Astrocyte of the hippocampus (primary cell): ENCODE measurements at regions not wholly inside any gene's neighbourhood (a gene's known extent, or its start where the extent isn't known, plus 50 kb on each side); places are given as distances from the start of the nearest gene placed in this dataset.
"Not testable (repeated sequence)": the region's sequence is repeated elsewhere in the genome, so short reads cannot be mapped to it uniquely, and the experiment has no call there.

Experiments used
- DNase-seq: peaks from one replicate; pipeline ENCODE4 v3.0.0; 2011; ENCODE audit warnings: low read depth, low spot score

DNA sequence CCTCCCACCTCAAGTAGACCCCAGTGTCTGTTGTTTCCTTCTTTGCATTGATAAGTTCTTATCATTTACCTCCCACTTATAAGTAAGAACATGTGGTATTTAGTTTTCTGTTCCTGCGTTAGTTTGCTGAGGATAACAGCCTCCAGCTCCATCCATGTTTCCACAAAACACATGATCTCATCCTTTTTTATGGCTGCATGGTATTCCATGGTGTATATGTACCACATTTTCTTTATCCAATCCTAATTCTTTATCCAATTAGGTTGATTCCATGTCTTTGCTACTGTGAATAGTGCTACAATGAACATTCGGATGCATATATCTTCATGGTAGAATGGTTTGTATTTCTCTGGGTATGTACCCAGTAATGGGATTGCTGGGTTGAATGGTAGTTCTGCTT, 102.5 kb upstream of the UGP2 start:
- not testable (repeated sequence) for DNase-seq

DNA sequence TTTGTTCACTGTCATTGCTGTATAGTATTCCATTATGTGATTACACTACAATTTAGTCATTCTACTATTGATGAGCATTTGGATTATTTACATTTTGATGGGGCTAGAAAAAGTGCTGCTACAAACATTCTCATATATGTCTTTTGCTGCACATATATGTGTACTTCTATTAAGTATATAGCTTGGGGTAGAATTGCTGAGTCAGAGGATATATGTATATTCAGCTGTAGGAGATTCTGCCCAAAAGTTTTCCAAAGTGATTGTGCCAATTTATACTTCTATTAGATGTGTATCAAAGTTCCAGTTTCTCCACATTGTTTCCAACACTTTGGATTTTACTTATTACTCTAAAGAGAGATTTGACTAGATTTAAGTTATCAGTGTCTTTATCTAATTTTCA, 101.7 kb upstream of the UGP2 start:
- no peak for DNase-seq

DNA sequence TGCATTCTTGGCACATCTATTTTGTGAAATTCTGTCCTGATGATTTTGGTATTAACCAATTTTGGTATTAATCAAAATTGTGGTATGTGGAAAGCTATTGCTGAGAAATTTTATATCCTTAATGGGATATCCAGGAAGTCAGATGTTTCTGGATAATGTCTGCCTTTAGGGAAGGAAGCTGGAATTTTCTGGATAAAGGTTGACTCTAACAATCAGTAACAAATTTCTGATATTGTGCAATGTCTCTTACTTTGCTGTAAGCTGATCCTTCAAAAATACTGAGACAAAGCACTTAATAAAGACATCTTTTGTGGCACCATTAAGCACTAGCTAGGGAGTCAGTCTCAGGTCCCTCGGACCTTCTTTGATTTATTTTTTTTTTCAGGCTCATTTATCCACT, 100.8 kb upstream of the UGP2 start:
- no peak for DNase-seq

DNA sequence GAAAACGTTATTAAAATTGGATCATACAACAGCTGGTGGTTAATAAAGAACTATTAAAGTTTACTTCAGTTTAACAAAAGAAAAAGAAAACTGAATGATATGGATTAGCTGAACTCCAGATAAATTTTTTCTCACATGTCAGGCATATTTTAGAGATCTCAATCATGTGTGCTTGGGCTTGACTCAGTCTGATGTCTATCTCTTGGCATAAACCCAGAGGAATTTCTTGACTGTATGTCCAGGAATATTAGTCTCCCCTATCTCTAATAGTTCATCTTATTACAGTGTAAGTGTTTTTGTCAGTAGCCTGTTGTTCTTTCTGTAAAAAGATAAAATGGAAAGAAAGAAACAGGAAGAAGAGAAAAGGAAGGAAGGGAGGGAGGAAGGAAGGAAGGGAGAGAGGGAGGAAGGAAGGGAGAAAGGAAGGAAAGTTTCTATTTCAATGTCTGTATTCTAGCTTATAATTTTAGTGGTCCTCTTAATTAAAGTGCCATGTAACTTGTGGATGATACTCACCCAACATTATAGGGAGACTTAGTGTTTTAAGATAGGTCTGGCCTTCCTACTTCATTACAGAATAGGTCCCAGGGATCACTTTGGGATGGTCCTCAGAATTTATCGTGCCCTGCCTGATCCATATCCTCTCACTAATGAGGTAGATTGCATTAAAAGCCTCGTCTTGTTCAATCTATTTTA, 99.7 kb upstream of the UGP2 start:
- DNase-seq = no peak

DNA sequence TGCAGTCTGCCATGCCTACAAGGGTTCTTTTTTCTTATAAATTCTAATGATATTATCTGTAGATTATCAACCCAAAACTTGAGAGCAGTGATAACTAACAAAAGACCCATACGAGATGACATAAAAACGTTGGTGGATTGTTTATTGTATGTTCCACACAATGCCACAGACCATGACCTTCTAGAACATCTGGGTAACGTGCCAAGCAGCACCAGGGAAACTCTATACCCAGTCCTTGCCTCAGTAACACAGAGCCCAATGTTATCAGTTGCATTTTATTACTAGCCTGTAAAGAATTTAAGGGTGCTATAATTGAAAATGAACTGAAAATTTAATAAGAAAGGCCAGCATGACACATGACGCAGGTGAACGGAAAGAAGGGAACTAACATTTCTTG, 99.1 kb upstream of the UGP2 start:
- no peak for DNase-seq

DNA sequence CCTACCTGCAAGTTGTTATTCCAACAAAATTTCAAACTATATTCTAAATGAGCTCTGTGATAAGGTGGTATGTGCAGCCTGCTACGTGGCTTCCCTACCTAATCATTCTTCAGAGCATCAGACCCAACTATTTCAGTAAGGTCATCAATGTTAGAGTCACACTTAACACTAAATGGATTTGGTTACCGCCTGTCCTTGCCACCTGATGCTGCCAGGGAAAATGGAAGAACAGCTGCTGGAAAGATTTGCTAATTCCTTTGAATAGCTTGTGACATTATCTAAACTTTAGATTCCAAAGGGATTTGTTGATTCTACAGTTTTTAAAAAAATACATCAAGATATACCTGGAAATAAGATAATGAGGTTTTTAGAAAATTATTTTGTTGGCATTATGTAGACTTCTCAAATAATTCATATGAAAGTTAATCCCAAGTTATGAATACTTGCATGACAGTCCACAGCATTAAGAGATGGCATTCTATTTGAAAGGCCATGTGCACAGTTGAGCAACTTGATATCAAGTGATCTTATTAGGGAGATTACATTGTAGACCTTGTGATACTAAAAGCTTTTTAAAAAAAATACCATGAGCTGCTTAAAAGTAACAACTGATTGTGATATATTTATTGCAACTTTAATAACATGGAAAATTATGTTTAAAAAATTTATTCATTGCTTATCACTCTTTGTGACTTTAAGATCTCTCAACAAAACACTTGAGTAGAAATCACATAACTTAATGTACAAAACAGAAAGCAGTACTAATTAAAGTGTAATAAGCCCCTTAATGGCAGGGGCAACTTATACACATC, 98.3 kb upstream of the UGP2 start:
- DNase-seq = no peak

DNA sequence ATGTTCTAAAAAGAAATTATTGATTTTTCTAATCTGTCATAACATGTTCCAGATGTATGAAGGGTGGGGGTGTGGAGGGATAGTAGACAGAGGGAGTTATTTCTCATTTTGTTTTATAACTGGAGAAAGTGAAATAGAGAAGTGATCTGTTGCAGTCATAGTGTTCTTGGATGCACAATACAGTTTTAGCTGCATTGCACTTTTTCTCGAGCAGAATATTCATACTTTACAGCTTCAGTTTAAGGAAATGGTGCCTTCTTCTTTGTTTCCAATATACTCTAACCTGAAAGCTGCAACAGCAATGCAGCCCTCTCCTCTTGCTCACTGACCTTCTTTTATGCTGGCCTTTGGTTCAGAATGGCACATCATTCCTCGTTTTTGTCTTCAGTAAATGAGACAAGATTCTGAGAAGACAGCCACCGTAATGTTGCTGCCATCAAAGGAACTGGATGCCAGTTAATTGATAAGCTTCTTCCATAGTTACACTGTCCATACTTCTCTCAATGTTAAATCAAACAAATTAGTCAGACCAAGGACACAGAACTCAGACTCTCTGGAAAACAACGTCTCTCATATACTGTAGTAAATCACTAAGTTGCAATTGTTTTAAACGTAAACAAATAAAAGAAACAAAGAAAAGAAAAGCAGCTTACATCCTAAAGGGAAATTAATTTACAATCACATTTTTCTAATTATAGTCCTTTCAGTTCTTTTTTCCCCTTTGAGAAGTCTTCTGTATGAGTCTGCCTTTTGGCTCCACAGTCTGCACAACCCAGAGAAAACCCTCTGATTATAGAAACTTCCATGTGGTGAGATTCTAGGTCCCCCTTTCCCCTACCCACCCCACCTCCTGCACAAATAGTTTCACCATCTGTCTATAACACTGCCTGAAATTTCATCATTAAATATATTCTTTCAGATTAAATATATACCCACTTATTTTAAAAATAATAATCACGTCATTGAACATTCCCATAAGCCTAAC, 97.4 kb upstream of the UGP2 start:
- DNase-seq = no peak

DNA sequence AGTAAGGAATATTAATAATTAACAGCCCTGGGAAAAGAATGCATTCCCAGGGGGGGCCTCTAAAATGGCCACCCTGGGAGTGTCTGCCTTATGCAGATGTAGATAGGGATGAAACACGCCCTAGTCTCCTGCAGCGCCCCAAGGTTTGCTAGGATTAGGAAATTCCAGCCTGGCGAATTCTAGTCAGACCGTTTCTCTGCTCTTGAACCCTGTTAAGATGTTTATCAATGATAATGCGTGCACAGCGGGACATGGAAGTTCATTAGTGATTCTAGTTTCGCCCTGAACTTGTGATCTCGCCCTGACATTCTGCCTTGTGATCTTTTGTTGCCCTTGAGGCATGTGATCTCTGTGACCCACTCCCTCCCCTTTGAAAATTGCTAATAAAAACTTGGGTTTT, 95.1 kb upstream of the UGP2 start:
- not testable (repeated sequence) for DNase-seq

DNA sequence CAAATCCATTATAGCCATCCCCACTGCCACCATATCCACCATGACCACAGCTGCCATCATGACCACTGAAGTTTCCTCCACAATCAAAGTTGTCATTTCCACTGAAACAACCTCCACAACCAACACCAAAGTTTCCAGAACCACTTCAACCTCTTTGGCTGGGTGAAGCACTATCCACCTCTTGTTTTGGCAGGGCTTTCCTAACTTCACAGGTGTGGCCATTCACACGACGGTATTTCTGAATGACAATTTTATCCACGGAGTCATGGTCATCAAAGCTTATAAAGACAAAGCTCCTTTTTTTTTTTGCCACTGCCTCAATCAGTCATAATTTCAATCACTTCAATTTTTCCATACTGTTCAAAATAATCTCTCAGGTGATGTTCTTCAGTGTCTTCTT, 89.8 kb upstream of the UGP2 start:
- no peak for DNase-seq

DNA sequence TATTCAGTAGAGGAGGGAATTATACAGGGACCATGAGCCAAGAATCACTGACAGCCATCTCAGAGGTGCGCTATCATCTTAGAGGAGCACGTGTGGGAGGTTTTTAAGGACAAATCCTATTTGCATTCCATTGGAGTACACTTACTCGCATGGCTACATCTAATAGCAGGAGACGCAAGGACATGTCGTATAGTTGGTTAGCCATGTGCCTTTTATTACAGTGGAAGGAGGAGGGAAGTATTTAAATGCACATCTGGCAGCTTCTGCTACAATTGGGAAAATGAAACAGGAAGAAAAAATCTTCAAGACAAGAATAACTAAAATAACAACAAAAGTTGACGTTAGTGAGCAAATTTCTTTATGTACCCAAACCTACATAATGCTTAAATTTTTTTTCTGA, 86.5 kb upstream of the UGP2 start:
- no peak for DNase-seq

DNA sequence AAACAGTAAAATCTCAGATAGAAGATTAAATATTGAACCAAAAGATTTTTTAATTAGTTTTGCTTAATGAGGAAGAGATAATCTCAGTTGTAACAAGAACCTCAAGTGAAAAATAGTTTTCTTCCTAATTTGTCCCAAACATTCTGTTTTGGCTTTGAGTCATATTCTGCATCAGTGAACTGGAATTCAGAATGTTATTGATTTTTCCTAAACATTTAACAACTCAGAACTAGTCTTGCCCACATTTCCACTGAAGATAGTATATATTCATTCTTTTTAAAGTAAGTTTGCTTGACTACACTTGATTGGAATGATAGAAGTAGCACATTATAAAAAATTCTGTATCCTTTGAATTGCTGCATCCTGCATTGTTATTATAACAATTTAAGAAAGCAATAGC, 85.7 kb upstream of the UGP2 start:
- peak; percentile 48 for DNase-seq

DNA sequence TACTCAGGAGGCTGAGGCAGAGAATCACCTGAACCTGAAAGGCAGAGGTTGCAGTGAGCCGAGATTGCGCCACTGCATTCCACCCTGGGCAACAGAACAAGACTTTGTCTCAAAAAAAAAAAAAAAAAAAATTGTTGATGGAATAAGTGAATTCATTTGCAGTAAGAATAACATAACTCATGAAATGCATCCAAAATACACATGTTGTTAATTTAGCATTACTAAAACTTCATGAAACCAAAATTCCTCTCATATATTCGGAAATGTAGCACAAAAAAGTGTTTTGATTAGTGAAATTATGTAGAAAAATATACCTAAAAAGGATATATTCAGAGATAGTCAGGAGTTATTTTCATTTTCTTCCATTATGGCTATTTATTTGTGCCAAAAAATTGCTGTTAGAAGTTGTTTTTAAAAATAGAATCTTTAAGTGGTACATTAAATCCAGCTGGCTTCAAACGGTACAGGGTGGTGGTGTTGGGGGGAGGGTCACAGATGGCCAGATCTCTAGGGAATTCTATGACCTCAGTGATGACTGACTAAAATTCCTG, 78.2 kb upstream of the UGP2 start:
- no peak for DNase-seq

DNA sequence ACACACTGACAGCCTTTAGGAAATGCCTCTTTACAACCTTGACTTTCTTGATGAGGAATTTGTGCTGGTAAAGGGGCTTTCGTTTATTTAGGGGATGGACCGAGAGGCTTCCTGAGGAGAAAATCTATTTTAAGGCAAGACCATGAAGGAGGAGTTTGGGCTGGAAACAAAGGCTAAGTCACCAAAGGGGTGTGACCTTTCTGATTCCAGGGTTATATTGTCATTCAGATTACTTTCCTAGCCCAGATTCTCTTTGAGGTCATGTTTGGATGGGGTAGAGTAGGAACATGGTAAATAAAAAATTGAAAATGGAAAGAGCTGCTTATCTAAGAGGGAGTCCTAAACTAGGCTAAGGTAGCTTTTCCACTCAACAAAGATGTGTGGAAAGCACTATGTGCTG, 77.1 kb upstream of the UGP2 start:
- DNase-seq = no peak

DNA sequence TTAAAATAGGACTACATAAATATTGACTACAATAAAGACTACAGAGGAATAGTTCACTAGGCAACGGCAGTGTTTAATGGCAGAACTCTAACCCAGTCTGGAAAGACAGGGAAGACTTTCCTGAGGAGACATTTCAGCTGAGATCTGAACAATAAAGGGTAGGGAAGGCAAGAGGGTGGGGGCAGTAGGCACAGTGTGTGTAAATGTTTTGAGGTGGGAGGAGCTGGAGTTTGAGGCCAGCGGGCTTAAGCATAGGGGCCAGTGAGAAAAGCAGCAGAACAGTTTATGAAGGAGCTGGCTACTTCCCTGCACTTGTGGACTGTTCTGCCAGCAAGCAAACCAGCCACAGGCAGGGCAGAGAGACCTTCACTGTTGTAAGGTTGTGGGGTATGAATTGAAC, 76.6 kb upstream of the UGP2 start:
- no peak for DNase-seq

DNA sequence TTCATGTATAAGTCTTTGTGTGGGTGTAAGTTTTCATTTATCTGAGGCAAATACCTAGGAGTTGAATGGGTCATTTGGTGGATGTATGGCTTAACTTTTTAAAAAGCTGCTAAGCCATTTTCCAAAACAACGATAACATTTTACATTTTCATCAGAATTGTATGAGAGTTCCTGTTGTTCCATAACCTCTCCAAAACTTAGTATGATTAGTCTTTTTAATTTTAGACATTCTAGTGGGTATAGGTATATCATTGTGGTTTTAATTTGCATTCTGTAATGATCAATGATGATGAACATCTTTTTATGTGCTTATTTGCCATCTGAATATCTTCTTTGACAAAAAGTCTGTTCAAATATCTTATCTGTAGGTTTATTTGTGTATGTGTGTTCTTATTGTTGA, 74.4 kb upstream of the UGP2 start:
- no peak for DNase-seq

DNA sequence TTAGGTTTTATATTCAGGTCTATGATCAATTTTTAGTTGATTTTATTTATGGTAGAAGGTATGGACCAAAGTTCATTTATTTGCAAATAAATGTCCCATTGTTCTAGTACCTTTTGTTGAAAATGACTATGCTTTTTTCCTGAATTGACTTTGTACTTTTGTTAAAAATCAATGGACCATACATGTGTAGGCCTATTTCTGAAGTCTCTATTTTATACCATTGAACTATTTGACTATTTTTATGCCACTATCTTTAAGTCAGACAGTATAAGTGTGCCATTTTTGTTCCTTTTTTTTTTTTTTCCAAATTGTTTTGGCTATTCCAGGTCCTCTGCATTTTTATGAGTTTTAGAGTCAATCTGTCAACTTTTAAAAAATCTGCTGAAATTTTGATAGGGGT, 73.6 kb upstream of the UGP2 start:
- DNase-seq = no peak

DNA sequence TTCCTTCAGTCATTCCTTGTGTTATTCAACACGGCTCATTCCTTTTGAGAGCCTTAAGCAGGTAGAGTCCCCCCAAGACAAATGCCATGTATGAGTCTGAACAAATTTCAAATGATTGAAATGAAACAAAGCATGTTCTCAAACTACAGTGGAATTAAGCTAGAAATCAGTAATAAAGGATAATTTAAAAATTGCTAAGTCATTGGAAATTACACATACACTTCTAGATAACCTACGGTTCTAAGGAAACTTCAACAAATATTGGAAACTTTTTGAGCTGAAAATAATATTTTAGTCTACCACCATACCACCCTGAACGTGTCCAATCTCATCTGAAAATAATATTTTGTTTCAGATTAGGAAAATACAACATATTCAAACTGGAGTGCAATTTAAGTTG, 71.8 kb upstream of the UGP2 start:
- no peak for DNase-seq

DNA sequence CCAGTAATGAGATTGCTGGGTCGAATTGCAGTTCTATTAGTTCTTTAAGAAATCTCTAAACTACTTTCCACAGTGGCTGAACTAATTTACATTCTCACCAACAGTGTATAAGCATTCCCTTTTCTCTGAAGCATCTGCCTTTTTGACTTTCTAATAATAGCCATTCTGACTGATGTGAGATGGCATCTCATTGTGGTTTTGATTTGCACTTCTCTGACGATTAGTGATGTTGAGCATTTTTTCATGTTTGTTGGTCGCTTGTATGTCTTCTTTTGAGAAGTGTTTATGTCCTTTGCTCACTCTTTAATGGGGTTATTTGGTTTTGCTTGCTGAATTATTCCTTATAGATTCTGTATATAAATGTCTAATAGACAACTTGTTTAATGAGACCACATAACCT, 69.6 kb upstream of the UGP2 start:
- no peak for DNase-seq

DNA sequence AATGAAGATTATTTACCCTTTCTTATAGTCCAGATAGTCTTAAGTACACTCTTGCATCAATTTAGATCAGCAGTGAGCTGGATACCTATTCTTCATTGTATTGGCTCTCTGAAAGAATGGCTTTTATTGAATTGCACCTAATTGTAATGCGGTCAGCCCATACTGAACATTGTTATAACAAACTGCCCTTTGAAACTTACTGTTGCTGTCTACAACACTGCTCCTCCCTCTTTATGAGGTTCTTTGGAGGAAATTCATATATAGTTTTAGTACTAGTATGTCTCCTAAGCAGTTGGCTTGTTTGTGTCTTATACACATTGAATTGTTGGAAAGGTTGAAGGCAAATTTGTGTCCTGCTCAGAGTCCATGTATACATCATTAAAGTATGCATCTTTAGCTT, 66.5 kb upstream of the UGP2 start:
- DNase-seq = no peak

DNA sequence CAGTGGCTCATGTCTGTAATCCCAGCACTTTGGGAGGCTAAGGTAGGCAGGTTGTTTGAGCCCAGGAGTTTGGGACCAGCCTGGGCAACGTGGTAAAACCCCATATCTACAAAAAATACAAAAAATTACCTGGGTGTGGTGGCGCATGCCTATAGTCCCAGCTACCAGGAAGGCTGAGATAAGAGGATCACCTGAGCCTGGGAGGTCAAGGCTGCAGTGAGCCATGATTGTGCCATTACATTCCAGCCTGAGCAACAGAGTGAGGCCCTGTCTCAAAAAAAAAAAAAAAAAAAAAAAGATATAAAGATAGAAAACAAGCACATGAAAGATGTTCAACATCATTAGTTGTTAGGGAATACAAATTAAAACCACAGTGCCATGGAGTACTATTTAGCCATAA, 65.3 kb upstream of the UGP2 start:
- DNase-seq = no peak

DNA sequence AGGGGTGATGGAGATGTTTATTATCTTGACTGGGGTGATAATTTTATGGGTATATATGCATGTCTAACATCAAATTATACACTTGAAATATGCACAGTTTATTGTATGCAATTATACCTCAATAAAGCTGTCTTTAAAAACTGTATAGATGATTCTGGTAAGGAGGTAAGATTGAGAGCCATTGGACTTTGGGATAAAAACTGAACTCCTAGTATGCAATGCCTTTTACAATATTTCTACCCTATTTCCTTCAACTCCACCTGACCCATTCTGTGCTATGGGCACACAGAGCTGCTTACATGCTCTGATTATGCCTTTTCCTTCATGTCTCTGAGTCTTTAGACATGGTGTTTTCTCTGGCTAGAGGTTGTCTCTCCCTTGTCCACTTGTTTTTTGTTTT, 63.9 kb upstream of the UGP2 start:
- DNase-seq = no peak

DNA sequence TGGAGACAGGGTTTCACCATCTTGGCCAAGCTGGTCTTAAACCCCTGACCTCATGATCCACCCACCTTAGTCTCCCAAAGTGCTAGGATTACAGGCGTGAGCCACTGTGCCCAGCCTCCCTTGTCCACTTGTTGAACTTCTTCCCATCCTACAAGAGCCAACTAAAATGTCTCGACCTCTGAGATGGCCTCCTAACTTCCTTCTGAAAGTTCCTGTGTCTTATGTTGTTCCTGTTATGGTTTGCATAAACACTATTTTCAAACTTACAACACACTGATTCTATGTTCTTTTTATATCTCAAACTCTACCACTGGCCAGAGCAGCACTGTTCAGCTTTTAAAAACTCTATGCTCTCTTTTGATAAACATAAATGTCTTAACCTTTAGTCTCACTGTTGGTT, 63.3 kb upstream of the UGP2 start:
- no peak for DNase-seq
